ENCODE measurements at regions not wholly inside any gene's neighbourhood (a gene's known extent, or its start where the extent isn't known, plus 50 kb on each side); places are given as distances from the start of the nearest gene placed in this dataset.

DNA sequence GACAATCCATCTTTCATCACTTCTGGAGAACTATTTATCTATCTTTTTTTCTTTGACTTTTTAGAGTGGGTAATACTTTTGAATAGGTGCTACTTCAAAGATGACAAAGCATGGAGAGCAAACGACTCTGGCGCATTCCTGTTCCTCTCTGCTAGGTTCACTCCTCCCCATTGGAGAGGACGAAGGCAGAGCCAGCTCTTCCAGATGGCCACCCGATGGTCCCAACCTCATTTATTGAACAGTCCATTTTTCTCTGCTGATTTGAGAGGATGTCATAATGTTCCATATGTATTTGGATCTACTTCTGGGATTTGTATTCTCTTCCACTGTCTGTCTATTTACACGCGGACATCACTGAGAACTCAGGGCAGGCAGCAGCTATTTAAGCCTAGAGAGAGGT is 284.3 kb upstream of the CXCR4 start:
- no peak for TF ChIP-seq HDAC6 (IDR thresholded peaks at IDR 0.05; ENCODE audit: unreplicated experiment)
- TF ChIP-seq BMI1 (IDR thresholded peaks at IDR 0.05; ENCODE audit: borderline replicate concordance) = no peak
- no peak for TF ChIP-seq POLR2AphosphoS5 (IDR thresholded peaks at IDR 0.05; ENCODE audit: low read length)
- no peak for TF ChIP-seq ZSCAN29 (IDR thresholded peaks at IDR 0.05)
- no peak for TF ChIP-seq KDM1A (IDR thresholded peaks at IDR 0.05; ENCODE audit: borderline replicate concordance)
- TF ChIP-seq CHD1 (IDR thresholded peaks at IDR 0.05; ENCODE audit: low read depth, low read length) = no peak
- no peak for TF ChIP-seq SMAD1 (IDR thresholded peaks at IDR 0.05; ENCODE audit: low read depth, partially characterized antibody)
- TF ChIP-seq CTCF (IDR thresholded peaks at IDR 0.05 in 2 of 3, conservative IDR thresholded peaks at IDR 0.05 in 1 of 3; ENCODE audit: control insufficient read depth in 2 of 3, extremely low read depth in 1 of 3, insufficient read depth in 1 of 3, low read depth in 3 of 3, low read length in 3 of 3) = no peak

Data from GM12878 (cell line).